ENCODE measurements at regions not wholly inside any gene's neighbourhood (a gene's known extent, or its start where the extent isn't known, plus 50 kb on each side); places are given as distances from the start of the nearest gene placed in this dataset.

DNA sequence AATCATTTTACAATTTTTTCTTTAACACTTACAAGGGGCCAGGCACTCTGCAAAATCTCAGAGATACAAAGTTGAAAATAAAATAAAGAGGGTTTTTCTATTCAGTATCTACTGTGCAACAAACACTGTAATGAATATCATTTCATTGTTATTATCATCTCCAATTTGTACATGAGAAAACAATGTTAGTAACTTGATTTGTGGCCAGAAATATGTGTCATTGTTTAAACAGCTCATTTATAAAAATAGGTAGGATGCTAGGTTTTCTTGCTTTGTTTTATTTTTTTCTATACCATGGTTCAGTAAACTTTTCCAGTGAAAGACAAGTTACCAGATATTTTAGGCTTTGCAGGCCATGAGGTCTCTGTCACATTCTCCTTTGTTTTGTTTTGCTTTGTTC lies 318.1 kb upstream of the UBE2E2 start (continued):
- TF ChIP-seq, protein P1, sequence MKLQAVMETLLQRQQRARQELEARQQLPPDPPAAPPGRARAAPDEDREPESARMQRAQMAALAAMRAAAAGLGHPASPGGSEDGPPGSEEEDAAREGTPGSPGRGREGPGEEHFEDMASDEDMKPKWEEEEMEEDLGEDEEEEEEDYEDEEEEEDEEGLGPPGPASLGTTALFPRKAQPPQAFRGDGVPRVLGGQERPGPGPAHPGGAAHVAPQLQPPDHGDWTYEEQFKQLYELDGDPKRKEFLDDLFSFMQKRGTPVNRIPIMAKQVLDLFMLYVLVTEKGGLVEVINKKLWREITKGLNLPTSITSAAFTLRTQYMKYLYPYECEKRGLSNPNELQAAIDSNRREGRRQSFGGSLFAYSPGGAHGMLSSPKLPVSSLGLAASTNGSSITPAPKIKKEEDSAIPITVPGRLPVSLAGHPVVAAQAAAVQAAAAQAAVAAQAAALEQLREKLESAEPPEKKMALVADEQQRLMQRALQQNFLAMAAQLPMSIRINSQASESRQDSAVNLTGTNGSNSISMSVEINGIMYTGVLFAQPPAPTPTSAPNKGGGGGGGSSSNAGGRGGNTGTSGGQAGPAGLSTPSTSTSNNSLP (IDR thresholded peaks at IDR 0.05; ENCODE audit: borderline replicate concordance, low read depth, low read length): no peak
- TF ChIP-seq IRF2 (CRISPR knock-in tag; IDR thresholded peaks at IDR 0.05) (no peak), ATF7 (IDR thresholded peaks at IDR 0.05) (no peak), NFATC3 (IDR thresholded peaks at IDR 0.05) (no peak), SMAD4 (CRISPR knock-in tag; conservative IDR thresholded peaks at IDR 0.05) (no peak), HDAC6 (IDR thresholded peaks at IDR 0.05; ENCODE audit: low read depth, low read length) (no peak)

DNA sequence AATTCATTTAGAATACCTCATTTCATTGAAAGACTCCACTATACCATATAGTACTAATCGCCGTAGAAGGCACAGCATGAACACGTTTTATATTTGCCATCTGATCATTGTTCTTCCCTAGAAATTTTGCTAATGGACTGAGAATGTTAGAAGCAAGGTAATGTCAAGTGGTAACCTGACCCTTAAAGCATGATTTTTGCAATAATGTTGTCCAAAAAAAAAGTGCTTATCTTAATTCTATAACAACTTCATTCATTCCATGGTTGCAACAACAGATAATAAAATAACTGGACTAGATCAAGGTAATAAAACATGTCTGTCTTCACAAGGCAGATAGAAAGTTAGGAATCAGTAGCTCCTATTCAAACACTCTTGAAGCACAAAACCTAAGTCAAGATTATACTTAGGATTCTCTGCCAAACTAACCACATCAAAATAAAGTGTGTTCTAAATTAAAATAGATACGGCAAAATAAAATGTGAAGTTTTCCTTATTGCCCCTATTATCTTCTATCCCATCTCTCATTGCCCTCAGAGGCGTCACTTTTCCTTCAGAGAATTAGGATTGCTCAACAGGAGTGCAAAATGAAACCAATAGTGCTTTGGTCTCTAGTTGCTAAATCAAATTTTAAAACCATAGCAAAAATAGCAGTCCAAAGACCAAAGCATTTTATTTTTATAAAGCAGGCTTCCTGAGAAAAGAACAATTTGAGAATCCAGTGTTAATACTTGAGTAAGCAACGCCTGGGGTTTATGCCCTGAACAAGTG lies 317.4 kb upstream of the UBE2E2 start:
- ATAC-seq (no peak), FAIRE-seq (no peak), DNase-seq (ENCODE audit: extremely low read depth in 1 of 4, low spot score in 3 of 4) (no peak)
- Histone ChIP-seq H3K9me3 (replicated peaks; ENCODE audit: control insufficient read depth, insufficient read depth, low read depth, low read length) (no peaks in the 10 kb centered on the region; the same call in 1 of the 2 replicates), H3K79me2 (ENCODE audit: control insufficient read depth, insufficient read depth, low read length) (no peaks in the 10 kb centered on the region), H2AFZ (ENCODE audit: low read depth, low read length) (no peak overlapping the region), H3K9me1 (ENCODE audit: control insufficient read depth, insufficient read depth, low read length) (no peaks in the 10 kb centered on the region), H3K4me3 (no peak overlapping the region), H3K4me2 (ENCODE audit: insufficient read depth, low read length) (no peak overlapping the region), H3K27me3 (ENCODE audit: control insufficient read depth in 2 of 2, insufficient read depth in 2 of 2, low read length in 2 of 2) (no peaks in the 10 kb centered on the region), H3K36me3 (ENCODE audit: control insufficient read depth, insufficient read depth, low read length) (no peaks in the 10 kb centered on the region), H3K9ac (ENCODE audit: insufficient read depth in 1 of 2, low read depth in 2 of 2, low read length in 2 of 2) (no peak overlapping the region), H3K27ac (ENCODE audit: extremely low read depth, low read depth, low read length) (no peak overlapping the region), H4K20me1 (replicated peaks; ENCODE audit: control insufficient read depth, insufficient read depth, low read length) (no peaks in the 10 kb centered on the region), H3K4me1 (replicated peaks in 1 of 2; ENCODE audit: control insufficient read depth in 2 of 2, insufficient read depth in 2 of 2, low read length in 2 of 2) (no peaks in the 10 kb centered on the region)
- in situ Hi-C loops (cut with MboI) (no loop called here), intact Hi-C loops (cut with micrococcal nuclease) (no loop called here)
- CTCF ChIA-PET (ENCODE audit: low intra/inter-chr PET ratio): no interaction called here
- POLR2A ChIA-PET: no interaction called here
- WGBS (ENCODE audit: insufficient coverage, low coverage, missing lambda C conversion rate): 2% methylated on average over 6 of the region's 6 CpGs
- BruUV-seq (replicated peaks): no TSS peak
- TF ChIP-seq, protein P2, sequence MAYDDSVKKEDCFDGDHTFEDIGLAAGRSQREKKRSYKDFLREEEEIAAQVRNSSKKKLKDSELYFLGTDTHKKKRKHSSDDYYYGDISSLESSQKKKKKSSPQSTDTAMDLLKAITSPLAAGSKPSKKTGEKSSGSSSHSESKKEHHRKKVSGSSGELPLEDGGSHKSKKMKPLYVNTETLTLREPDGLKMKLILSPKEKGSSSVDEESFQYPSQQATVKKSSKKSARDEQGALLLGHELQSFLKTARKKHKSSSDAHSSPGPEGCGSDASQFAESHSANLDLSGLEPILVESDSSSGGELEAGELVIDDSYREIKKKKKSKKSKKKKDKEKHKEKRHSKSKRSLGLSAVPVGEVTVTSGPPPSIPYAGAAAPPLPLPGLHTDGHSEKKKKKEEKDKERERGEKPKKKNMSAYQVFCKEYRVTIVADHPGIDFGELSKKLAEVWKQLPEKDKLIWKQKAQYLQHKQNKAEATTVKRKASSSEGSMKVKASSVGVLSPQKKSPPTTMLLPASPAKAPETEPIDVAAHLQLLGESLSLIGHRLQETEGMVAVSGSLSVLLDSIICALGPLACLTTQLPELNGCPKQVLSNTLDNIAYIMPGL (CRISPR knock-in tag; IDR thresholded peaks at IDR 0.05): no peak
- TF ChIP-seq CEBPZ (IDR thresholded peaks at IDR 0.05; ENCODE audit: borderline replicate concordance, low read depth, low read length): no peak
- no peak for TF ChIP-seq HOMEZ (CRISPR knock-in tag; IDR thresholded peaks at IDR 0.05)
- no peak for TF ChIP-seq JUNB (CRISPR knock-in tag; conservative IDR thresholded peaks at IDR 0.05)
